T-helper 2 cell (primary cell): ENCODE measurements at regions not wholly inside any gene's neighbourhood (a gene's known extent, or its start where the extent isn't known, plus 50 kb on each side); places are given as distances from the start of the nearest gene placed in this dataset.

Source experiments
- DNase-seq, 5 experiments: peaks; one replicate each; pipeline versions ENCODE4 v3.0.0 to v3.0.0-alpha.2; 2012 to 2022

- no peak for DNase-seq
Measured at GRCh38 chr2:34353509-34354113, 754.5 kb upstream of the FAM98A start.

DNA sequence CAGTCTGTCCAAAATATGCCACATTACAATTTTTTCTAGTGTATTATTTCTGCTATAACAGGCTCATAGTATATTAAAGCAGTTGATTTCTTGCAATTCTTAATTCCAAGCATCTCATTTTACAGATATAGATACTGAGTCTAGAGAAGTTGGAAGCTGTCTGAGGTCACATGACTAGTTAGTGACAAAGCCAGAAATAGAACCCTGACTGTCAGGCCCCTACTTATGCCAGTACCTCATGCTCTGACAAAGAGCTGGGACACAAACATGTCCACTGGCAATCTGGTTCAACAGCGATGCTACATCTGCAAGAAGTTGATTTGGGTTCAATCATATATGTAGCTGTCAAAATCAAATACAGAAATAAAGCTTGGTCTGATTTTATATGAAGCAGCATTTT lies 750.4 kb upstream of the FAM98A start:
- DNase-seq, result no peak

DNA sequence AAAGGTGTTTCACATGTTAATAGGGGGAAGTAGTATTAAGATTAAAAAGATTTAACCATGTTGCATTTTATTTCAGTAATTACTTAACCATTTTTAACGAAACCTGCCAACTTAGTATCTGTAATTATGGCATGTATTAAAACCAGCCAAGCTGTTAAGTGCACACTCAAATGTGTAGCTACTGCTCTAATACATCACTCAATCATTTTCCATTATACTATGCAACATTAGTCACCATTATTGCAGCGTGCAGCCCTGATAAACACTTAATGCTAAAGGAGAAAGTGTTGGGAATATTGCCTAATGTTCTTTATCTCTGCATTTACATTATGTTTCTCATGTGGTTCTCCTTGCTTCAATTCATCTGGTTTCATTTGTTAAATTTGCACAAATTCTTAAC lies 745.9 kb upstream of the FAM98A start:
- DNase-seq, result no peak

GRCh38 chr2:34340307-34340706 lies 741.2 kb upstream of the FAM98A start:
- DNase-seq, result no peak

DNA sequence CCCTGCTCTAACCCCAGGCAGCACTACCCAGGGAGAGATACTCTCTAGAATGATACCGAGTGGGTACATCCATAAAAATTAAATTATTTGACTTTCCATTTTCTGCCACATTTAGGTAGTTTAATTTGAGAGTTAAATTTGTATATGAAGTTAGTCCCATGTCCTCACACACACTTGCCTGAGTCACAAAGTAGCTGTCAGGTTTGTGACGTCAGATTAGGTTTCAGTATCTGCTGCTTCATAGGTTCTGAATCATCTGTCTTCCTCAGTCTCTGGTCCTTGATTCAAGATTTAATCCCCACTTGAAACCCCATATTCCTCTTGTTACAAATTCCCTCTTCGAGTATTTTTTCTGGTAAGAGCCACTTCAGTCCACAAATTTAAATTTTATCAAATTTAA lies 738.6 kb upstream of the FAM98A start:
- no peak for DNase-seq

GRCh38 chr2:34332813-34333212 lies 733.7 kb upstream of the FAM98A start:
- DNase-seq, result no peak

GRCh38 chr2:34320056-34320455 lies 721.0 kb upstream of the FAM98A start:
- DNase-seq, result no peak

DNA sequence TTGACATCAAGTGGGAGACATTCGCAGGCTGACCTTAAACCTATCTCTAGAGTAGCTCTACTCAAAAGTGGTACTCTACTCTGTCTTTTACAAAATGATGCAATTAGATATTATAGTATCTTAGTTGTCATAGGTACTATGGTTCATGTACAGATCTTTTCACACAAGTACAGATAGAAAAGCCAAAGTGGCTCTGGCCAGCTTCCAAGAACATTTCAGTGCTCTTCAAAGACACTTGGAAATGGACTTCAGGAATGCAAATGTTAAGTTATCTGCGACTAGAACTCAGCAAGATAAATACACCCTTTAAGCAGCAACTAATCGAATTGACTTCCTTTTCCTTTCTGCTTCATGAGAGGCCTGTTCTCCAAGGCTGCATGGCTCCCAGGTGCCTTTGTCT lies 718.7 kb upstream of the FAM98A start:
- DNase-seq, result no peak

DNA sequence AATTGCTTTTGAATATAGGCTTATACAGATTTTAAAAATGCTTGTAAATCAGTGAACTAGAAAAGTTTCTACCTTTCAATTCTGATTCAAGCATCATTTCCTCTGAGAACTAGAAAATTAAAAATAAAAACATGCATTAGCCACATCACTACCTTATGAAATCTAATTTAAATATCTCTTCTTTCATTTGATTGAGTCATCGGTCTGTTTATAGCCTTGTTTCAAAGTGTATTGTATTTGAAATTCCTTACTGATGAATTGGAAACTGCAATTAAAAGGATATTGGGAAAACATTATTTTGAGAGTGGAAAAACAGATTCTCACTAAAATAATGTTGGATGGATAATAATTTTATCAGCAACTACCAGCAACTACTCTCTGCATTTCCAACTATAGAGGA lies 717.7 kb upstream of the FAM98A start:
- DNase-seq, result no peak

DNA sequence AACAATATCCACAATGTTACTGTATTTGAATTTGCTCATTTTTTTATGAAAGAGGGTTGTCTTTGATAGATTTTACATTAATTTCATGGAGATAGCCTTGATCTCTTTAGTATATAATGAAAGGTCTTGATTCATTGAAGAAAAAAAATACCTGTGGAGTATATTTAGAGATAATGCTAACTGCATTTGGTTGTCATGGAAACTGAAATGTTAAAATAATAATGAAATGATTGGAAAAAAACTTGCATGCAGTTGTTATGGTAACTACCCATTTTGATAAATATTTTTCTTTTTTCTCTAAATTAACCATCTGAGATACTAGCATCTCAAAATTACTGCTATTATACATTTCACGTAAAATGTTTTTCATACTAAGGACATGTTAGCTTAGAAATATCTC lies 712.7 kb upstream of the FAM98A start:
- no peak for DNase-seq

GRCh38 chr2:34308140-34308539 lies 709.0 kb upstream of the FAM98A start:
- DNase-seq, result no peak

DNA sequence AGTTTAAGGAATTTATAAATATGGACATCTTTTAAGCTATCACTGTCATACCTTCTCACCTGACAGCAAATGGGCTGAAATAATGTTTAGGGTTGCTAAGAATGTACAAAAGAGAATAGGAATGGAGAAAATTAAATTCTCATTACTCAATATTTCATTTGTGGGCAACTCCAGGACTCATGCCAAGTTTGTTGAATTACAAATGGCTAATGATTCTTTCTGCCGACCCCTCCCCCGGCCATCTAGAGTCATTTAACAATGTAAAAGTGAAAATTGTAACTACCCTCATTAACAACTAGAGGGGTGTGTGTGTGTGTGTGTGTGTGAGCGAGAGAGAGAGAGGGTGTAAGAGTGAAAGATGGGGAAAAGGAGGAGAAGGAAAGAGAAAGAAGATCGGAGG lies 708.5 kb upstream of the FAM98A start:
- no peak for DNase-seq

GRCh38 chr2:34306745-34307144 lies 707.6 kb upstream of the FAM98A start:
- DNase-seq, result no peak

DNA sequence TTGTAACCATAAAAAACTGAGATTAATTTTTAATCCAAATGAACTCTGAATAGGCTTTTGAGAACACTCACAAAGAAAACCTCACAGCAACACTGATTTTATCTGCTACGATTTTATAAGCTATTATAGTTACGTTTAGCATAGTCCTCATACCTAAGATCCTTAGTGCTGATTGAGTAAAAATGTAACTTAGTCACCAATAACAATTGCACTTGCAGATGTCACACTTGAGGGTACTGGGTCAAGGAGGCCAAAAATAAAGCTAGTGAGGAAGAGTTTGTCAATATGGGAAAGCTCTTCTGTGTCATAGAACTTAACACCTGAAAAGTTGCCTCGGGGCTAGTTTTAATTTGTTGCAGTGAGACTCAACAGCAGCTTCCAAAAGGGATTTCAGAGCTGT lies 706.5 kb upstream of the FAM98A start:
- DNase-seq, result no peak

DNA sequence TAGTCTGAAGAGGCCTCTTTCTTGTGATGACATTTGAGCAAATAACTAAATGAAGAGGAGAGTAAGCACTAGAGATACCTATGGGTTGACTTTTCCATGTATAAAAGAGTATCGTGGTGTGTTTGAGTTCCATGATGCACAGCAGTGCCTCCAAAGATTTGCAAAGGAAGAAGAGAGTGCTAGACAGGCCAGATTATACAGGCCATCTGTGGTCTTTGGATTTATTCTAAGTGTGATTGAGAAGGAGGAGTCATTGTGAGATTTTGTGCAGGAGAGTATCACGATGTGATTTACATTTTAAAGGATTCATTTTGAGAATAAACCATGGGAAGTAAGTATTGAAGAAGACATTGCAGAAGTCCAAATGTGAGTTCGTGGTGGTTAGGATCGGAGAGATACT lies 695.9 kb upstream of the FAM98A start:
- DNase-seq, result no peak

- DNase-seq, result no peak
Measured at GRCh38 chr2:34291076-34291475, 692.0 kb upstream of the FAM98A start.

- no peak for DNase-seq
Measured at GRCh38 chr2:34288016-34288415, 688.9 kb upstream of the FAM98A start.

DNA sequence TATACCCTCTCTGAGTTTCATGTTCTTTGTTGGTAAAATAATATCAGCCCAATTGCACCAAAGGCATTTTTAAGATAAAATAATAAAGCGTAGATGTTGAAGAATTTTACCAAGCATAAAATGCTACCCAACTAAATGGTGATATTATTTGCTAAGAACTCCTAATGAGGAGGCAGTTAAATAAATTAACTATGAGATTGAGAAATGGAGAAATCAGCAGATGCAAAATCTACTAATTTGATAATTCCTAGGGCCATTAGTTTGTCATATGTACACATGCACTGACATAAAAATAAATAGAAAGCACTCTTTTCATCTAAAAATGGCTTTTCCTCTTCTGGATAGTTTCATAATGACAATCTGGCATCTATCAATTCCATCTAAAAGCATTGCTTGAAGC lies 681.5 kb upstream of the FAM98A start:
- no peak for DNase-seq

GRCh38 chr2:34266908-34267697 lies 668.0 kb upstream of the FAM98A start:
- no peak for DNase-seq

- no peak for DNase-seq
Measured at GRCh38 chr2:34261701-34262100, 662.6 kb upstream of the FAM98A start.

- no peak for DNase-seq
Measured at GRCh38 chr2:34254272-34254878, 655.3 kb upstream of the FAM98A start.

GRCh38 chr2:34252111-34252510 lies 653.0 kb upstream of the FAM98A start:
- no peak for DNase-seq

- no peak for DNase-seq
Measured at GRCh38 chr2:34251578-34251977, 652.5 kb upstream of the FAM98A start.

DNA sequence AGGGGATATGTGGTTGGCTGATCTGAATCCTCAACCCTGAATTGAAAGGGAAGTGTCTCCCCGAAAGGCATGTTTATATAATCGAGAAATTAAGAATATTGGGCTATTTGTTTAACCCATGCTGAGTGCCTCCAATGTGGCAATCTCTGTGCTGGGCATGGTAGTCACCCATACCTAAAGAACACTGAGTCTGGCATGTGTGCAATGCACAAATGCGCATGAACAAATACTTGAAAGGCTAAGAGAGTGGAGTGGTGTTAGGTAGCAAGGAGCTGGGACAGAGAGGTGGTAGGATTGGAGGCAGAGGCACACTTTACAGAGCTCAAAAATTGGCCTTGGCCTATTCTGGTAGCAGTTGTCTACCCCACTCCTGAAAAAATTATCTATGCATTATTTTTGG lies 645.1 kb upstream of the FAM98A start:
- DNase-seq, result no peak
